NCI-H345 (cell line): ENCODE measurements at regions not wholly inside any gene's neighbourhood (a gene's known extent, or its start where the extent isn't known, plus 50 kb on each side); places are given as distances from the start of the nearest gene placed in this dataset.

Experiments
- DNase-seq: peaks from one replicate; lab custom pipeline; 2025; lab: John Stamatoyannopoulos, UW

GRCh38 chr3:159845737-159846136, 142.9 kb upstream of the IL12A start:
- no peak for DNase-seq

GRCh38 chr3:159846255-159846654, 142.4 kb upstream of the IL12A start:
- no peak for DNase-seq

- no peak for DNase-seq
These were observed 140.1 kb upstream of the IL12A start for GRCh38 chr3:159848348-159849118.

- no peak for DNase-seq
These were observed 138.2 kb upstream of the IL12A start for GRCh38 chr3:159850481-159850880.

- DNase-seq: no peak
These were observed 136.4 kb upstream of the IL12A start for GRCh38 chr3:159852266-159852665.

GRCh38 chr3:159852821-159853505, 135.7 kb upstream of the IL12A start:
- DNase-seq: no peak

GRCh38 chr3:159853506-159853864, 135.2 kb upstream of the IL12A start:
- DNase-seq: no peak

- no peak for DNase-seq
These were observed 134.0 kb upstream of the IL12A start for GRCh38 chr3:159854500-159855124.

GRCh38 chr3:159855599-159856346, 132.9 kb upstream of the IL12A start:
- DNase-seq: no peak

GRCh38 chr3:159856590-159857104, 132.0 kb upstream of the IL12A start:
- no peak for DNase-seq

GRCh38 chr3:159857840-159858239, 130.8 kb upstream of the IL12A start:
- no peak for DNase-seq

GRCh38 chr3:159858650-159859049, 130.0 kb upstream of the IL12A start:
- no peak for DNase-seq

- DNase-seq: no peak
These were observed 129.2 kb upstream of the IL12A start for GRCh38 chr3:159859424-159859823.

- DNase-seq: no peak
These were observed 128.8 kb upstream of the IL12A start for GRCh38 chr3:159859836-159860235.

- no peak for DNase-seq
These were observed 128.1 kb upstream of the IL12A start for GRCh38 chr3:159860269-159861116.

- no peak for DNase-seq
These were observed 127.2 kb upstream of the IL12A start for GRCh38 chr3:159861369-159861987.

- DNase-seq: no peak
These were observed 123.5 kb upstream of the IL12A start for GRCh38 chr3:159865041-159865579.

GRCh38 chr3:159866201-159866746, 122.4 kb upstream of the IL12A start:
- DNase-seq: no peak

- no peak for DNase-seq
These were observed 121.3 kb upstream of the IL12A start for GRCh38 chr3:159867372-159867771.

GRCh38 chr3:159870723-159871122, 117.9 kb upstream of the IL12A start:
- DNase-seq: no peak
